Glutamatergic neuron (in vitro differentiated cells): ENCODE measurements at regions not wholly inside any gene's neighbourhood (a gene's known extent, or its start where the extent isn't known, plus 50 kb on each side); places are given as distances from the start of the nearest gene placed in this dataset.

Experiments used
- DNase-seq: peaks from one replicate; pipeline ENCODE4 v3.0.0; 2022
- H3K27ac Mint-ChIP-seq: one replicate; pipeline ENCODE4 v1.8.0; 2020; ENCODE audit warnings: mild to moderate bottlenecking, mixed read lengths, inconsistent platforms; ENCODE audit not compliant: unreplicated experiment
- H3K27me3 Mint-ChIP-seq: one replicate; pipeline ENCODE4 v1.8.0; 2020; ENCODE audit warnings: mild to moderate bottlenecking, moderate library complexity, mixed read lengths, inconsistent platforms; ENCODE audit not compliant: unreplicated experiment
- H3K36me3 Mint-ChIP-seq: one replicate; pipeline ENCODE4 v1.8.0; 2020; ENCODE audit warnings: mild to moderate bottlenecking, mixed read lengths, inconsistent platforms; ENCODE audit not compliant: unreplicated experiment
- H3K4me1 Mint-ChIP-seq: one replicate; pipeline ENCODE4 v1.8.0; 2020; ENCODE audit warnings: mild to moderate bottlenecking, low read depth, mixed read lengths, inconsistent platforms; ENCODE audit not compliant: unreplicated experiment
- H3K4me3 Mint-ChIP-seq: one replicate; pipeline ENCODE4 v1.8.0; 2020; ENCODE audit warnings: mild to moderate bottlenecking, mixed read lengths, inconsistent platforms; ENCODE audit not compliant: unreplicated experiment
- H3K9me3 Mint-ChIP-seq: one replicate; pipeline ENCODE4 v1.8.0; 2020; ENCODE audit warnings: mild to moderate bottlenecking, moderate library complexity, mixed read lengths, inconsistent platforms; ENCODE audit not compliant: unreplicated experiment
- CTCF ChIP-seq: fragments of 200-600 bp; sonication (generic); IDR thresholded peaks from one replicate; pipeline ENCODE4 v1.5.0; 2021; ENCODE audit not compliant: partially characterized antibody, unreplicated experiment

- no peak for DNase-seq
- Mint-ChIP-seq H3K9me3 (peaks cover 3% of the 10 kb centered on the region), H3K27ac (no peak overlapping the region), H3K36me3 (no peaks in the 10 kb centered on the region), H3K4me1 (no peaks in the 10 kb centered on the region), H3K4me3 (no peak overlapping the region), H3K27me3 (peaks cover 2% of the 10 kb centered on the region)
- TF ChIP-seq CTCF = no peak
Measured at GRCh38 chr1:2865571-2866421, 64.3 kb upstream of the TTC34 start.

- peaks cover 10% of the 10 kb centered on the region for H3K9me3 Mint-ChIP-seq
- no peak overlapping the region for H3K4me3 Mint-ChIP-seq
- DNase-seq = no peak
- no peaks in the 10 kb centered on the region for H3K36me3 Mint-ChIP-seq
- H3K4me1 Mint-ChIP-seq = no peaks in the 10 kb centered on the region
- no peak overlapping the region for H3K27ac Mint-ChIP-seq
- peaks cover 3% of the 10 kb centered on the region for H3K27me3 Mint-ChIP-seq
- TF ChIP-seq CTCF = no peak
Measured at GRCh38 chr1:2866422-2867086, 65.1 kb upstream of the TTC34 start.

- Mint-ChIP-seq H3K9me3 (peaks cover 11% of the 10 kb centered on the region), H3K4me3 (no peak overlapping the region), H3K36me3 (no peaks in the 10 kb centered on the region), H3K27me3 (peaks cover 3% of the 10 kb centered on the region), H3K27ac (no peak overlapping the region), H3K4me1 (no peaks in the 10 kb centered on the region)
- TF ChIP-seq CTCF = no peak
- DNase-seq = no peak
Measured at GRCh38 chr1:2867087-2867425, 65.6 kb upstream of the TTC34 start.

- Mint-ChIP-seq H3K27me3 (peaks cover 3% of the 10 kb centered on the region), H3K9me3 (peaks cover 11% of the 10 kb centered on the region), H3K27ac (no peak overlapping the region), H3K4me1 (no peaks in the 10 kb centered on the region), H3K36me3 (no peaks in the 10 kb centered on the region), H3K4me3 (no peak overlapping the region)
- TF ChIP-seq CTCF = no peak
- DNase-seq = no peak
Measured at GRCh38 chr1:2867861-2868260, 66.4 kb upstream of the TTC34 start.

GRCh38 chr1:2868571-2869195 is 67.2 kb upstream of the TTC34 start:
- Mint-ChIP-seq H3K27me3 (peaks cover 3% of the 10 kb centered on the region), H3K9me3 (peaks cover 14% of the 10 kb centered on the region), H3K4me3 (no peak overlapping the region), H3K27ac (no peak overlapping the region), H3K4me1 (no peaks in the 10 kb centered on the region), H3K36me3 (no peaks in the 10 kb centered on the region)
- DNase-seq = no peak
- TF ChIP-seq CTCF = no peak
